ENCODE measurements at regions not wholly inside any gene's neighbourhood (a gene's known extent, or its start where the extent isn't known, plus 50 kb on each side); places are given as distances from the start of the nearest gene placed in this dataset.
"Not testable (repeated sequence)": the region's sequence is repeated elsewhere in the genome, so short reads cannot be mapped to it uniquely, and the experiment has no call there.

- DNase-seq = no peak
These were observed 355.6 kb downstream of the TAF11L14 start for GRCh38 chr5:17989567-17990563.

- no peak for DNase-seq
These were observed 357.5 kb downstream of the TAF11L14 start for GRCh38 chr5:17991775-17992174.

GRCh38 chr5:17992291-17992690, 358.0 kb downstream of the TAF11L14 start:
- no peak for DNase-seq

GRCh38 chr5:17995997-17996396, 361.7 kb downstream of the TAF11L14 start:
- DNase-seq = no peak

GRCh38 chr5:17999858-18000257, 365.6 kb downstream of the TAF11L14 start:
- DNase-seq = no peak

GRCh38 chr5:18000744-18001143, 366.5 kb downstream of the TAF11L14 start:
- no peak for DNase-seq

GRCh38 chr5:18003312-18003711, 369.1 kb downstream of the TAF11L14 start:
- DNase-seq = no peak

- no peak for DNase-seq
These were observed 369.5 kb downstream of the TAF11L14 start for GRCh38 chr5:18003784-18004183.

GRCh38 chr5:18006235-18006634, 372.0 kb downstream of the TAF11L14 start:
- not testable (repeated sequence) for DNase-seq

GRCh38 chr5:18008940-18009339, 374.7 kb downstream of the TAF11L14 start:
- DNase-seq = no peak

- no peak for DNase-seq
These were observed 375.8 kb downstream of the TAF11L14 start for GRCh38 chr5:18010053-18010452.

GRCh38 chr5:18018472-18018871, 384.2 kb downstream of the TAF11L14 start:
- no peak for DNase-seq

GRCh38 chr5:18023275-18023674, 389.0 kb downstream of the TAF11L14 start:
- no peak for DNase-seq

GRCh38 chr5:18023986-18024385, 389.7 kb downstream of the TAF11L14 start:
- no peak for DNase-seq

- DNase-seq = no peak
These were observed 390.3 kb downstream of the TAF11L14 start for GRCh38 chr5:18024542-18024941.

GRCh38 chr5:18027241-18027867, 393.1 kb downstream of the TAF11L14 start:
- no peak for DNase-seq

GRCh38 chr5:18028036-18028435, 393.8 kb downstream of the TAF11L14 start:
- no peak for DNase-seq

- DNase-seq = no peak
These were observed 398.5 kb downstream of the TAF11L14 start for GRCh38 chr5:18032744-18033143.

GRCh38 chr5:18036531-18036930, 402.3 kb downstream of the TAF11L14 start:
- DNase-seq = no peak

- no peak for DNase-seq
These were observed 403.5 kb downstream of the TAF11L14 start for GRCh38 chr5:18037718-18038117.

- DNase-seq = no peak
These were observed 409.1 kb downstream of the TAF11L14 start for GRCh38 chr5:18043344-18043743.

GRCh38 chr5:18048449-18048848, 414.2 kb downstream of the TAF11L14 start:
- no peak for DNase-seq

- no peak for DNase-seq
These were observed 416.1 kb downstream of the TAF11L14 start for GRCh38 chr5:18050345-18050744.

- no peak for DNase-seq
These were observed 416.5 kb downstream of the TAF11L14 start for GRCh38 chr5:18050776-18051175.

All from activated CD4-positive, alpha-beta T cell treated with anti-CD3 and anti-CD28 coated beads for 4 hours (primary cell).